Uterus (tissue), 2 donors: ENCODE measurements at regions not wholly inside any gene's neighbourhood (a gene's known extent, or its start where the extent isn't known, plus 50 kb on each side); places are given as distances from the start of the nearest gene placed in this dataset.

Experiments
- CTCF ChIP-seq, 4 experiments: fragments of 200-600 bp in 2 of 4; fragments of 450-650 bp in 2 of 4; sonication (generic) in 2 of 4; IDR thresholded peaks; one replicate each; pipeline ENCODE4 v1.5.1; 2016 to 2019; ENCODE audit warnings: antibody characterized with exemption in 4 of 4, mild to moderate bottlenecking in 2 of 4, moderate library complexity in 1 of 4
- POLR2A ChIP-seq, 2 donors: fragments of 450-650 bp; IDR thresholded peaks; one replicate each; pipeline ENCODE4 v1.6.1; 2016; ENCODE audit warnings: antibody characterized with exemption in 2 of 2, mild to moderate bottlenecking in 1 of 2, moderate library complexity in 1 of 2

- TF ChIP-seq CTCF (IDR thresholded peaks at IDR 0.05) (no peak), POLR2A (IDR thresholded peaks at IDR 0.05) (no peak)
These were observed 541.1 kb downstream of the DNAH5 start for GRCh38 chr5:13403351-13403750.
